Epidermal melanocyte (primary cell): ENCODE measurements at regions not wholly inside any gene's neighbourhood (a gene's known extent, or its start where the extent isn't known, plus 50 kb on each side); places are given as distances from the start of the nearest gene placed in this dataset.

Experiments used
- DNase-seq: peaks from one replicate; pipeline ENCODE4 v3.0.0; 2011; ENCODE audit warnings: low spot score; ENCODE audit not compliant: insufficient read length

DNA sequence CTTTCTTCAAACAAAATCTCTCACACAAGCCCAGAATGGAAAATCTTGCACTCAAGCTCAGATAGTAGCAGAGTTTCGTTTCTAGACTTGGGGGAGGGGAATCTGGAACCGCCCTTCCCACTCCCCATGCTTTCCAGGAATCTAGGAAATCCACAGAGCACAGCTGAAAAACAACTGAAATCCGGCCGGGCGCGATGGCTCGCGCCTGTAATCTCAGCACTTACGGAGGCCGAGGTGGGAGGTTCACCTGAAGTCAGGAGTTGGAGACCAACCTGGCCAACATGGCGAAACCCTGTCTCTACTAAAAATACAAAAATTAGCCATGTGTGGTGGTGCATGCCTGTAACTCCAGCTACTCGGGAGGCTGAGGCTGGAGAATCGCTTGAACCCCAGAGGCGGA, 127.3 kb upstream of the SLC34A2 start:
- no peak for DNase-seq

DNA sequence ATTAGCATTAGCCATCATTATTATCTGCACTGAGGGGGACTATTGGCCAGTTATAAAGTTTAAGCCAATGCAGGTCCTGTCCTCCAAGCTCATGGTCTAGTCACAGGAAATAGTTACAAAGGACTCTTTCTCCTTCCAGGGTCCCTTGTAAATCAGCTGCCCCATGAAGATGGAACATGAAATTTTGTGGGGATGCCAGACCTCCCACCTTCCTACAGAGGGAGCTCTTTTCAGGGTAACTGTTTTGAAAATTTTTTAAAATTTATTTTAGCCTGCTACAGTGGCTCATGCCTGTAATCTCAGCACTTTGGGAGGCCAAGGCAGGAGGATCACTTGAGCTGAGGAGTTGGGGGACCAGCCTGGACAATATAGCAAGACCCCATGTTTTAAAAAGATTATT, 124.4 kb upstream of the SLC34A2 start:
- DNase-seq = no peak

DNA sequence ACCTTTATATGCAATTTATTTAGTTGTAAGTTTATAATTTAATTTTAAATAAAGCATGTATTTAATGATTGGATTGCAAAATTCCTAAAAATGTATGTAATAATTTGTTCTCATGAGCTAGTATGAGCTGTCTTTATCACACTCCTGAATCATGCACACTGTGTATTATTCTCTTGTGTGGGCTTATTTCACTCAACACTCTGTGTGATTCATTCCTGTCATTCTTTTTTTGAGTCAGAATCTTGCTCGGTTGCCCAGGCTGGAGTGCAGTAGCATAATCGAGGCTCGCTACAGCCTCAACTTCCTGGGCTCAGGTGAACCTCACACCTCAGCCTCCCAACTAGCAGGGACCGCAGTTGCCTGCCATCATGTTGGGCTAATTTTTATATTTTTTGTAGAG, 123.1 kb upstream of the SLC34A2 start:
- DNase-seq = no peak

- no peak for DNase-seq
These were observed 122.4 kb upstream of the SLC34A2 start for GRCh38 chr4:25533256-25533655.

DNA sequence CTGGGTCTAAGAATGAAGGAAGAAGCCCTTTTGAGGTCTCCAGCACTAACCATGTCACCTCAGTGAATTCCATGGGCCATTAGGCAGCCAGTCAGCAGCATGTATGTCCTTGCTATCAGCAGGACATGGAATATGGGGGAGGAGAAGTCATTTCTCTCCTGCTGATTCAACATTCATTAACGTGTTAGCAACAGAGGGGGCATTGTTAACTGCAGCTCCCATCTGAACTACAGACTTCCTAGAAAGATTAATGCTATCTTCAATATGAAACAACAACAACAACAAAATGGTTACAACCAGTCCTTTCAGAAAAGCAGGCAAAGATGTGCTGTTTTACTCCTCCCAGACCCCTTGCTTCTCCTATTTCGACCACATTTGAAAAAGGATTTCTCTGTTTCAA, 120.4 kb upstream of the SLC34A2 start:
- peak; percentile 47 for DNase-seq

- DNase-seq = no peak
These were observed 119.8 kb upstream of the SLC34A2 start for GRCh38 chr4:25535701-25536473.

- DNase-seq = no peak
These were observed 118.9 kb upstream of the SLC34A2 start for GRCh38 chr4:25536564-25537320.

DNA sequence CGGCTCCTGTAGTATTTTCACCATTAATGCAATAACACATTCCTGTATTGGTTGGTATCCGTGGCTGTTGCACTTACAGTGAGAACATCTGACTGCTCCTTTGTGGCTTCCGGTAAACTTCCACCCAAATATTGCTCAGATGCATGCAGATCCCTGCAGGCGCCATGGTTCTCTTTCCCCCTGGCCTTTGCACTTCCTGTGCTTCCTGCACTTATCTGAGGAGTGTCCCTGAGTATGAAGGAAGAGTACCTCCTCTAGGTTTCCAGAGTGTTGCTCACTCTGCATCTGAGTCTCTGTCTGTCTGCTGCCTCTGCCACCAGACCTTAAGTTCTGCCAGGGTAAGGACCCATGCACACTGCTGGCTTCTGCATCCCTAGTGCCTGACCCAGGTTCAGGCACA, 117.2 kb upstream of the SLC34A2 start:
- no peak for DNase-seq

DNA sequence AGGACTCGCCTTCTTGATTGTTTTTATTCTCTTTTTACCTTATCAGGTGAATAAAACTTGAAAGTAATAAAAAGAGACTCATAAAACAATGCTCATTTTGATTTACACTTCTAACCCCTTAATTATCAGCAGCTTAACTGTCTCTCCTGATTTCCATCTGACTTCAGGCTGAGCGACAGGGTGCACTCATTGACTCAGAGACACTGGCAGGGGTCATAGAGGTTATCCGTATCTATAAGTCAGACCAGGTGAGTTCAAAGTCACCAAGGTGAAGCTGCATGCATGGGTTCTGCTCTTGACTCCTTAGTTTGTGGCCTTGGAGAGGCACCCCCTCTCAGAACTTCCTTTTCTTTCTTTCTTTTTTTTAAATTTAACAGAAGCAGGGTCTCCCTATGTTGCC, 116.4 kb upstream of the SLC34A2 start:
- no peak for DNase-seq

GRCh38 chr4:25540734-25541133, 114.9 kb upstream of the SLC34A2 start:
- no peak for DNase-seq

DNA sequence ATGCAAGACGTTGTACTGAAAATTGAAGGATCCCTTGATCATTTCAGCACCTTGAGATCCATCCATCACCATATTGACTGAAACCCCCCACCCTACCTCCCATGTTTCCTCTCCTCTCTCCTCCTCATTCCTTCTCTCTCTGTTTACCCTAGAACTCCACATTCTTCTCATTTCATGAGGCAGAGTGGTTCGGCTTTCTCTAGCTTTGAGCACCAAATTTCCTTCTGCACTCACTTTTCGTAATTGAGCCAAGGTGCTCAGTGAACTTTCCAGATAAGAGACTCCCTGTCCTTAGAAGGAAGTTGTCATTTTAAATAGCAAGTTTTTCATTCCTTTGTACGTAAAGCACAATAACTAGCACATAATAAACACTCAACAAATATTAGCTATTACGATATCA, 108.3 kb upstream of the SLC34A2 start:
- no peak for DNase-seq

- no peak for DNase-seq
These were observed 106.2 kb upstream of the SLC34A2 start for GRCh38 chr4:25549413-25549812.

DNA sequence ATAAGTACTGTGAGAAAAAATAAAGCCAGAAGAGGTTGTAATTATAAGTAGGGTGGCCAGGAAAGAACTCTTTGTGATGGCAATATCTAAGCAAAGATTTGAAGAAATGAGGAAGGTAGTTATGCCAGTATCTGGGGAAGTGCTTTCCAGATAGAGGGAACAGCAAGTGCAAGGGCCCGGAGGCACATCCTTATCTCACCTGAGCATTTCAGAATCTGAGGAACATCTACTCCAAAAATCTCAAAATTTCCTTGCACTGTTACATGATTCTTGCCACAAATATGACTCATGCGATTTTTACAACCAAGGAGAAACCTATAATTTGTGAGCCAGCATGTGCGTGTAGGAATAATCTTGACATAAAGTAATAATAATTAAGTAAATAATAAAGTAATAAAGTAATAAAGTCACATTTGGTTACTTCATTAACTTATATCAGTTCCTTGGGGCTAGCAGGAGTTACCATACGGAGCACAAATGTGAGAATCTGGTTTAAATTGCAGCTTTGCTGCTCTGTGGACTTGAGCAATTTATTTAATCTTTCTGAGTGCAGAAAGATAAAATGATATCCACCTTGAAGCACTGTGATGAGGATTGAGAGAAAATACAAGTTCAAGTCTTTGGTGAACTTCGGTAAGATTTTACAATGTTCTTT, 105.1 kb upstream of the SLC34A2 start:
- no peak for DNase-seq

DNA sequence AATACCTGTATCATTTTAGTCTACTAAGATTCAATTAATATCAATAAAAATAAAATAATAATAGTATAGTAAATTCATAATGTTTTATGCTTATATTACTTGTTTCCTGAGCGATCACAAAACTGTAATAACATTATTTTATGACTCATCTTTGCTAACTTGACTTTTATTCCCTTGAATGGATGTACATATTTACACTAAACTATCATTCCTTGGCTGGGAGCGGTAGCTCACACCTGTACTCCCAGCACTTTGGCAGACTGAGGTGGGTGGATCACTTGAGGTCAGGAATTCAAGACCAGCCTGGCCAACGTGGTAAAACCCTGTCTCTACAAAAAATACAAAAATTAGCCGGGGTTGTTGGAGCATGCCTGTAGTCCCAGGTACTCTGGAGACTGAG, 104.0 kb upstream of the SLC34A2 start:
- DNase-seq = no peak

- DNase-seq = no peak
These were observed 102.9 kb upstream of the SLC34A2 start for GRCh38 chr4:25552580-25553271.

GRCh38 chr4:25559508-25559907, 96.1 kb upstream of the SLC34A2 start:
- DNase-seq = no peak

- DNase-seq = no peak
These were observed 95.0 kb upstream of the SLC34A2 start for GRCh38 chr4:25560605-25561004.

- DNase-seq = no peak
These were observed 92.5 kb upstream of the SLC34A2 start for GRCh38 chr4:25563071-25563564.

- no peak for DNase-seq
These were observed 90.8 kb upstream of the SLC34A2 start for GRCh38 chr4:25564836-25565235.

- no peak for DNase-seq
These were observed 88.4 kb upstream of the SLC34A2 start for GRCh38 chr4:25567253-25567652.

GRCh38 chr4:25569716-25570115, 85.9 kb upstream of the SLC34A2 start:
- DNase-seq = peak; percentile 33

DNA sequence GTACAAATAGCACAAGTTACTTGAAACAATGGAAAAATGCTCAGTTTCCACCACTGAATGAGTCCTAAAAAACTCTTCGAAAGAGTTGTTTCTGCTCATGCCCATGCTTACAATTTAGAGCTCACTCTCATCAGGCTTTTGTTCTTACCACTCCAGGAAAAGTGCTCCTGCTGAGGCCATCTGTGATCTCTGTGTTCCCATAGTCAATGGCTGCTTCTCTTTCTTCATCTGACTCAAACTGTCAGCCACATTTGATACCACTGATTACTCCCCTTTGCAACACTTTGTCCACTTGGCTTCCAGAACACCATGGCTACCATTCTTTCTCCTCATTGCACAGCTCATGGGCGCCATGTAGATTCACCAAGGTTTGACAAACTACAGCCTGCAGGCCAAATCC, 80.0 kb upstream of the SLC34A2 start:
- DNase-seq = no peak
